Smooth muscle cell (in vitro differentiated cells): ENCODE measurements at regions not wholly inside any gene's neighbourhood (a gene's known extent, or its start where the extent isn't known, plus 50 kb on each side); places are given as distances from the start of the nearest gene placed in this dataset.

Experiments
- DNase-seq: peaks from one replicate; lab custom pipeline; 2025; ENCODE audit not compliant: unreplicated experiment; lab: John Stamatoyannopoulos, UW
- H2AFZ ChIP-seq: fragments of 200-600 bp; sonication (generic); 2 replicates; pipeline ENCODE4 v1.6.0; 2016; ENCODE audit warnings: antibody characterized with exemption, low read depth, mild to moderate bottlenecking
- H3F3A ChIP-seq: fragments of 200-600 bp; sonication (generic); 2 replicates; pipeline ENCODE4 v1.6.0; 2017; ENCODE audit warnings: antibody characterized with exemption, low read depth
- H3K27ac ChIP-seq: fragments of 200-600 bp; sonication (generic); 2 replicates; pipeline ENCODE4 v1.5.1; 2016; ENCODE audit warnings: low read depth, mild to moderate bottlenecking
- H3K27me3 ChIP-seq: fragments of 200-600 bp; sonication (generic); 2 replicates; pipeline ENCODE4 v1.6.1; 2016; ENCODE audit warnings: low read depth, mild to moderate bottlenecking
- H3K36me3 ChIP-seq: fragments of 200-600 bp; sonication (generic); 2 replicates; pipeline ENCODE4 v1.5.1; 2016; ENCODE audit warnings: low read depth
- H3K4me1 ChIP-seq: fragments of 200-600 bp; sonication (generic); 2 replicates; pipeline ENCODE4 v1.5.1; 2016; ENCODE audit warnings: low read depth
- H3K4me2 ChIP-seq: fragments of 200-600 bp; sonication (generic); 2 replicates; pipeline ENCODE4 v1.6.0; 2016; ENCODE audit warnings: mild to moderate bottlenecking
- H3K4me3 ChIP-seq: fragments of 200-600 bp; sonication (generic); 2 replicates; pipeline ENCODE4 v1.5.1; 2016; ENCODE audit warnings: mild to moderate bottlenecking
- H3K79me2 ChIP-seq: fragments of 200-600 bp; sonication (generic); 2 replicates; pipeline ENCODE4 v1.6.0; 2016; ENCODE audit warnings: low read depth, mild to moderate bottlenecking
- H3K9ac ChIP-seq: fragments of 200-600 bp; sonication (generic); 2 replicates; pipeline ENCODE4 v1.6.0; 2016; ENCODE audit warnings: low read depth
- H3K9me3 ChIP-seq: fragments of 200-600 bp; sonication (generic); replicated peaks from 2 replicates; pipeline ENCODE4 v1.5.1; 2016; ENCODE audit warnings: low read depth
- H4K20me1 ChIP-seq: fragments of 200-600 bp; sonication (generic); 2 replicates; pipeline ENCODE4 v1.6.0; 2016; ENCODE audit warnings: low read depth
- CTCF ChIP-seq: fragments of 200-600 bp; sonication (generic); IDR thresholded peaks from 2 replicates; pipeline ENCODE4 v1.5.1; 2017; ENCODE audit warnings: borderline replicate concordance, mild to moderate bottlenecking, antibody characterized with exemption; ENCODE audit not compliant: insufficient read depth, poor library complexity, severe bottlenecking
- WGBS: methylation state at CpG from one replicate; pipeline ENCODE4 v1.1.7; 2016; ENCODE audit warnings: low lambda C conversion rate; 5-methylcytosine and 5-hydroxymethylcytosine counted together

DNA sequence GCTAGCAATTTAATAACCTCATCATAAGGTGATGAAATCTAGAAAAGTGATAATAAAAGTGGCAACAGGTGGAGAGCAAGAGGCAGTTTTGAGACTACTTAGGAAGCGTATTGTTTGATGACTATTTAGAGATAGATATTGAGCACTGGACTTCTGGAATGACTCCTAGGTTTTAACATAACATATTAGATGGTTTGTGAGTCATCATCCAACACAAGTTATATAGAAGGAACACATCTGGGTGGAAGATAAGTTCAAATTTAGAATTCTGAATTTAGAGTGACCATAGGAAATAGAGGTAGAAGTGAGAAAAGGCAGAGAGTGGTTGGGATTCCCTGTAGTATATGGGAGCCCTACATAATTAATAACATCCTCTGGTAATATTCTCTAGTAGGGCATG lies 282.8 kb upstream of the ALCAM start:
- Histone ChIP-seq H3K36me3 (no peaks in the 10 kb centered on the region), H3K9ac (no peak overlapping the region), H3K4me3 (no peak overlapping the region), H4K20me1 (no peaks in the 10 kb centered on the region), H3K79me2 (no peaks in the 10 kb centered on the region), H3K9me3 (no peaks in the 10 kb centered on the region), H3K4me1 (no peaks in the 10 kb centered on the region), H3K27ac (no peak overlapping the region), H3K27me3 (no peaks in the 10 kb centered on the region), H3K4me2 (no peak overlapping the region), H2AFZ (no peak overlapping the region), H3F3A (no peaks in the 10 kb centered on the region)
- 97% methylated on average over 1 of the region's 1 CpG for WGBS
- no peak for DNase-seq
- no peak for TF ChIP-seq CTCF

DNA sequence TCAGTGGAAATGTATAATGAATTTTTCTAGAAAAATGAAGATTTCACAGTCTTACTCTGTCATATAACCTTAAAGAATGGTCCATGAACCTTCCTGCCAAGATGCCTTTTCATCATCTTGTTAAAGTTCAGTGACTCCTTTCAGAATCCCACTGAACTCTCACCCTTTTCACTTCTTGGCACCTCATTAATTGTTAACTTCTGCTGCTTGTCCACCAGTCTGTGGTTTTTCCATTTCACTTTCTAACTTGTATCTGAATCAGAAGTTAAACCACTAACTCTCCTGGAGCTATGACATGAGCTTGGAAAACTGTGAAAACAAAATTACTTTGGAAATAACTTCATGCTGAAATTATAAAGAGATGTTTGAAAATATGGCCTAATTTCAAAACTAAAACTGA lies 281.2 kb upstream of the ALCAM start:
- Histone ChIP-seq H3K4me1 (no peaks in the 10 kb centered on the region), H3K9me3 (no peaks in the 10 kb centered on the region), H4K20me1 (no peaks in the 10 kb centered on the region), H3K27ac (no peak overlapping the region), H3F3A (no peaks in the 10 kb centered on the region), H3K9ac (no peak overlapping the region), H3K36me3 (no peaks in the 10 kb centered on the region), H3K79me2 (no peaks in the 10 kb centered on the region), H3K4me2 (no peak overlapping the region), H2AFZ (no peak overlapping the region), H3K4me3 (no peak overlapping the region), H3K27me3 (no peaks in the 10 kb centered on the region)
- DNase-seq: no peak
- no peak for TF ChIP-seq CTCF

DNA sequence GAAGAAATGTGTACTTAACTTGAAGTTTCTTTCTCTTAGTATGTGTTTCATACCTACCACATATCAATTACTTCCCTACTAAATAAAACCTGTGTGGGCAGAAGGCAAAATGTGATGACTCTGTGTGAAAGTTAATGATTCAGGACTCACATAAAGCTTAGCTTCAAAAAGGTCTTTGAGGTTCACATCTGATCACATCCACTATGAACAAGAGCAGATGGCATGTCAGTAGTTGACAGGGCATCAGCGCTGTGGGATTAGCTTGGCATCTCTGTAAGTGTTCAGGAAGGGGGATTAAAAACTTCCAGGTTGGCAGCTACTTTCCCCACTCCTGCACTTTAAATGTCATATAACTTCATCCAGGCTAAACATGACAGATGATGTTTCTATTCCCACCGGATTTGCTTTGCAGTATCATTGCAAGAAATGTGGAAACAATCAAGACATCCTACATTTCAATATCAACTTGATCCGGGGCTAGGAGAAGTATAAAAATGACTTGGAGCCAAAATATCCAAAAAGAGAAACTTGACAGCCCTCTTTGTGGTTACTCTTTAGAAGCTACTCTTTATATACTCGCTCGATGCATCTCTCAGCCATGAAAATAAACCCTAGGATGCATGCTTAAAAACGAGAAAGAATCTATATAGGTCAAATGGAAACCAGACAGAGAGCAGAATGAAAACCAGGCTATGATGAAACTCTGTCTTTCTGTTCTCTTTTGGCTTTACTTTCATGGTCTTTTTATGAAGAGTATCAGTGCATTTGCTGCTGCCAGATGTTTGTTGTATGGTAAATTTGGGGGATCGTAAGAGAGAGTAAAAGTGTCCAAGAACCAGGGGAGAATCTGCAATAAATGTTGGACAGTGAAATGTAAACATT lies 273.1 kb upstream of the ALCAM start:
- H3K79me2 ChIP-seq: no peaks in the 10 kb centered on the region
- H2AFZ ChIP-seq: no peak overlapping the region
- H4K20me1 ChIP-seq: no peaks in the 10 kb centered on the region
- H3K4me2 ChIP-seq: no peak overlapping the region
- no peak for TF ChIP-seq CTCF
- no peaks in the 10 kb centered on the region for H3K36me3 ChIP-seq
- H3K27ac ChIP-seq: no peak overlapping the region
- no peaks in the 10 kb centered on the region for H3K9me3 ChIP-seq
- WGBS: 95% methylated on average over 7 of the region's 7 CpGs
- H3F3A ChIP-seq: no peaks in the 10 kb centered on the region
- H3K27me3 ChIP-seq: no peaks in the 10 kb centered on the region
- no peak overlapping the region for H3K4me3 ChIP-seq
- no peaks in the 10 kb centered on the region for H3K4me1 ChIP-seq
- no peak overlapping the region for H3K9ac ChIP-seq
- DNase-seq: no peak

- 77% methylated on average over 3 of the region's 3 CpGs for WGBS
- Histone ChIP-seq H3K27me3 (no peaks in the 10 kb centered on the region), H3K4me1 (no peaks in the 10 kb centered on the region), H3K4me3 (no peak overlapping the region), H2AFZ (no peak overlapping the region), H4K20me1 (no peaks in the 10 kb centered on the region), H3K9me3 (no peaks in the 10 kb centered on the region), H3K9ac (no peak overlapping the region), H3K79me2 (no peaks in the 10 kb centered on the region), H3K4me2 (no peak overlapping the region), H3K36me3 (no peaks in the 10 kb centered on the region), H3K27ac (no peak overlapping the region), H3F3A (no peaks in the 10 kb centered on the region)
- TF ChIP-seq CTCF: no peak
- no peak for DNase-seq
Observed at GRCh38 chr3:105094588-105094987, 272.1 kb upstream of the ALCAM start.
